ENCODE measurements at regions not wholly inside any gene's neighbourhood (a gene's known extent, or its start where the extent isn't known, plus 50 kb on each side); places are given as distances from the start of the nearest gene placed in this dataset.

DNA sequence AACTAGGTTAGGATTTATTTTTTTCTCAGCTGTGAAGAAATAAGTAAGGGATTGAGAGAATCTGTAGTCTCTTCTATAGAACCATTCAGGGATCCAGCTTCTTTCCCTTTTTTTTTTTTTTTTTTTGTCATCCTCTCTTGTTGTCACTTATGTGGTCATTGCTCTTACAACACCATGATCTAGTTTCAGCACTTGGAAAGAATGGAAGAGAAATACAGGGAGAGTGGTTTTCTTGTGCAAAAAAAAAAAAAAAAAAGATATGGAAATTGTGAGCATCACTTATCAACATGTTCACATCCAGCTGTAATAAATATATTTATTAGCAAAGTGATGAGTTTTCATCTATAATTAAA, 599.3 kb downstream of the SLC6A15 start:
- DNase-seq (ENCODE audit: low read depth in 2 of 3, low spot score in 2 of 3): no peak

GRCh38 chr12:84308211-84308610, 604.4 kb downstream of the SLC6A15 start:
- DNase-seq (ENCODE audit: low read depth in 2 of 3, low spot score in 2 of 3): no peak

DNA sequence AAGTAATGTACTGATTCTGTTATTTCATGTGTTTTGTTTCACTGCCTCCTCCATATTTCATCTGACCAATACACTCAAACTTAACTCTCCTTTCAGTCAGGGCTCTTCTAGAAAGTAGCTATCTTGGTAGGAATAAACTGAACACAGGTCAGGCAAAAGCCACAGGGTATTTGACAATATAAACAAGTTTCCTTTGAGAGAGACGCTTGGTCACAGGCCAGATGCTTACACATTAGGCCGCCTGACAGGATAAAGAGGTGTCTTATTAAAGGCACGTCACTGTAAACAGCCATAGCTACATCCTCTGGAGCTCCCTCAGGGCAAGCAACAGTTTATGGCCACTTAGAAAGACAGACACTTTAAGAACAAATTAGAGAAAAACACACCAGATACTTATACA, 607.5 kb downstream of the SLC6A15 start:
- no peak for DNase-seq (ENCODE audit: low read depth in 2 of 3, low spot score in 2 of 3)

- no peak for DNase-seq (ENCODE audit: low read depth in 2 of 3, low spot score in 2 of 3)
Observed at GRCh38 chr12:84294246-84294645, 618.4 kb downstream of the SLC6A15 start.

GRCh38 chr12:84290168-84290567, 622.4 kb downstream of the SLC6A15 start:
- no peak for DNase-seq (ENCODE audit: low read depth in 2 of 3, low spot score in 2 of 3)

DNA sequence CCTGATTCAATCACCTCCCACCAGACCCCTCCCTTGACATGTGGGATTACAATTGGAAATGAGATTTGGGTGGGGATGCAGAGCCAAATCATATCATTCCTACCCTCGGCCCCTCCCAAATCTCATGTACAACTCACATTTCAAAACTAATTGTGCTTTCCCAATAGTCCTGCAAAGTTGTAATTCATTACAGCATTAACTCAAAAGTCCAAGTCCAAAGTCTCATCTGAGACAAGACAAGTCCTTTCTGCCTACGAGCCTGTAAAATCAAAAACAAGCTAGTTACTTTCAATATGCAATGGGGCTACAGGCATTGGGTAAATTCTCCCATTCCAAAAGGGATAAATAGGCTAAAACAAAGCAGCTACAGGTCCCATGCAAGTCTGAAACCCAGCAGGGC, 634.6 kb downstream of the SLC6A15 start:
- DNase-seq (ENCODE audit: low read depth in 2 of 3, low spot score in 2 of 3): no peak

DNA sequence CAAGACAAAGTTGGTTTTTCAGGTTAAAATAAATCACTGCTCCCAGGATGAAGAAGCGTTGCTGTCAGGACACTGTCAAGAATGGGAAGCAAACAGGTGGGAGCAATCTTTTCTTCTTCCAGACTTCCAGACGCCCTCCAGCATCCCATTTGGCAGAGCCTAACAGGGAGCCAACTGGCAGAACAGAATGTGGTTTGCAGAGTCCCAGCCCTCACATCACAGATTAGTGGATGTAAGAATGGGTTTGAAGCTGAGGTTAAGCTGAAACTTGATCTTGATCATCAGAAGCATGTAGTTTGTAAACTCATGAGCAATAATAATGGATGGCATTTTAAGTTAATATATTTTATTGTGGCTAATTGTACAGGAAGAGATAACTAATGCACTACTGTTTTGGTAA, 636.4 kb downstream of the SLC6A15 start:
- DNase-seq (ENCODE audit: low read depth in 2 of 3, low spot score in 2 of 3): no peak

DNA sequence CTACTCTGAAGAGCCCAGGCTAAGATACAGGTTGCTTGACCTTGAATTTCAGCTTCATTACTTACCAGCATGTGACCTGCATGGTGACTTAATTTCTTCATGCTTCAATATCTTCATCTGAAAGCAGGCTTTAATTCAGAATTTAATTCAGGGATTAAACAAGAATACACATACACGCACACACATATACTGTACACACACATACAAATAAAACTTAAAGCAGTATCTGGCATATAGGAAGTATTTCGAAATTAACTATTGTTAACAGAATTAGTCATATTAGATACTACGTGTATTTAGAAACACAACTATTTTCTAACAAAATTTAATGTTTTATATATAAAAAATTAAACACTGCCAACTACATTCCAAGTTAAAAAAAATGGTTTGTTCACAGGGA, 640.3 kb downstream of the SLC6A15 start:
- DNase-seq (ENCODE audit: low read depth in 2 of 3, low spot score in 2 of 3): no peak

- DNase-seq (ENCODE audit: low read depth in 2 of 3, low spot score in 2 of 3): no peak
Observed at GRCh38 chr12:84270470-84271140, 642.0 kb downstream of the SLC6A15 start.

DNA sequence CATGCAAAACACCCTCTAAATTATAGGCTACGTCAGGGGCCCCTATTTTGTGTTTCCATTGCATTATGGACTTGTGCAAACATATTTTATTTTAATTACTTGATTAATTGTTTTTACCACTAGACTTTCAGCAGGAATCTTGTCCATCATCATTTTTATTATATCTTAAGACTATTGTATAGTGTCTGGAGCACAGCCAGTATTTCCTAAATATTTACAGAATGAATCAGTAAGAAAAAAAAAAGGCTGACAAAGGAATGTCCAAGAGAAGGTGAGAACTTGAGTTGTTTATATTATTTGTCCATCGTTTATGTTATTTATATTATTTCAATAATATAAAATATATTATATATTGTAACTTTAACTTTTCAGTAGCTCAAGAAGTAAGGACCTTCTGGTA, 664.7 kb downstream of the SLC6A15 start:
- no peak for DNase-seq (ENCODE audit: low read depth in 2 of 3, low spot score in 2 of 3)

DNA sequence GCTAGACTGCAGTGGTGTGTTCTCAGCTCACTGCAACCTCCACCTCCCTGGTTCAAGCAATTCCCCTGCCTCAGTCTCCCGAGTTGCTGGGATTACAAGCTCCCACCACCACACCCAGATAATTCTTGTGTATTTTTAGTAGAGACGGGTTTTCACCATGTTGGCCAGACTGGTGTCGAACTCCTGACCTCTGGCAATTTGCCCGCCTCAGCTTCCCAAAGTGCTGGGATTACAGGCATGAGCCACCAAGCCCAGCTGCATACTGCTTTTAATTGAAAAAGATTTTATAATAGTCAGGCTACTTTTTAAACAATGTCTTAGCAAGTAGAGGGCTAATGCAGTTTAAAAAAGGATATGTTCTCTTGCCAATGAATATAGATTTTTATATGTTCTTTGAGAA, 668.9 kb downstream of the SLC6A15 start:
- no peak for DNase-seq (ENCODE audit: low read depth in 2 of 3, low spot score in 2 of 3)

DNA sequence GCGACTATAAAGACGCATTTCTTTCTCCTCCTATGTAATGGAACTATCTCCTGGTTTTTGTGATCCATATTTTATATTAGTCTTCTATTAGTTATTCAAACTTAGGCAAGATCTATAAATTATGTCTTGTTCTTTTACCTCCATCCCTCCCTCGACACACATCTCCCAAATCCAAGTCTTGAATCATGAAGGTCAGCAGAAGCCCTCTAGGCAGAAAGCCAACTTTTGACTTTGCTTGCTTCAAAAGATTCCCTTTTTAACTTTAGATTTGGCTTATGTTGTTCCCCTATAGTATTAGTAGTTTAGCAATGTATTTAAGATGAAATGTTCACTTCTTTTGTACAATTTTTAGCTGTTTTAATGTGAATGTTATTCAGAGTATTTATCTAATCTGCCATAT, 689.8 kb downstream of the SLC6A15 start:
- DNase-seq (ENCODE audit: low read depth in 2 of 3, low spot score in 2 of 3): no peak

DNA sequence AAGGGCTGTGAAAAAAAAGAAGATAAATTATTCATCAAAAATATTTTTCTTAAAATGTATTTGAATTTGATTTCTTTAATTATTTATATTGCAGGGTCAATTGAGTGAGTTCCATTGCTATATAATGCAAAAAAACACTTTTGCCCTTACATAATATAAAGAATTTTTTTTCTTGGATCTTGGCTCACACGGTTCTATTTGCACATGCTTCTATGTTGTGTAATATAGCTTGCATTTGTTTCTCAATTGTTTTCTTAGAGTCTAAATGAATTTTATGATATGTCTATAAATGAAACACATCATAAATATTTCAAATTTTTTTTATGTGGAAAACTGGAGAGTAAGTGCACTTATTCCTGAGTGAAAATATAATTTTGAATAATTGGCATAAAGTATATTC, 694.2 kb downstream of the SLC6A15 start:
- no peak for DNase-seq (ENCODE audit: low read depth in 2 of 3, low spot score in 2 of 3)

GRCh38 chr12:84201976-84202375, 710.6 kb downstream of the SLC6A15 start:
- DNase-seq (ENCODE audit: low read depth in 2 of 3, low spot score in 2 of 3): no peak

- DNase-seq (ENCODE audit: low read depth in 2 of 3, low spot score in 2 of 3): no peak
Observed at GRCh38 chr12:84198294-84198946, 714.2 kb downstream of the SLC6A15 start.

- DNase-seq (ENCODE audit: low read depth in 2 of 3, low spot score in 2 of 3): no peak
Observed at GRCh38 chr12:84191779-84192178, 720.8 kb downstream of the SLC6A15 start.

DNA sequence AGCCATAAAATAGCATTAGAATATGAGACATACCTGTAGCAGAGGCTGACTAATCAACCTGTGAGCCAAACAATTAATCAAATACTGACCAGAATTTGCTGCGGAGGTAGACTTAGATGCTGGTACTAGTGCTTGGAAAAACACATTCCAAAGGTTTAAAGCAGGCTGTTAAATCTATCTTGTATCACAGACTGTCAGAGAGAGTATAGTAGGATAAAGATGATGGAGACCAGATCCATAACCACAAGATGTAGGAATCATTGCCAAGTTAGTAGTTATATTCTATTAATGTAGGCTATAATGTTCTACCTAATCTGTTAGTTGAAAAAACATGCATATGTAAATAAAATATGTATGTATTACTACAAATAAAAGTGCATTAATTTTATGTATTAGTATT, 726.2 kb downstream of the SLC6A15 start:
- no peak for DNase-seq (ENCODE audit: low read depth in 2 of 3, low spot score in 2 of 3)

DNA sequence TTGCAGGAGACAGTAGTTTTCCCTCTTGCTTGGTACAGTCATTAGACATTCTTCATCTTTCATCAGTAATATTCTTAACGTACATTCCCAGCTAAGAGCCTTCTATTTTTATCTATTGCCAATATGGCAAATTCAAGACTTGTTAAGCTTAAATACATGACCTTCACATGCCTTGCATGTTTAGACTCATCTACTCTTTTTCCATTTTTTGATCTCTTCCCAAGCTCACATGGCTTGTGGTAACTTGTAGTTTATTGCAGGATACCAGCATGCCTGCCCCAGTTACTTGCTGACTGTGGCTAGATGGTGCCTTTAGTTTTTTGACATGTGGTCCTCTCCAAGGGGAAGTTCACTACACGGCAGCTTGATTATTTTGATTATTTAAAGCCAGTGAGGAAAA, 729.0 kb downstream of the SLC6A15 start:
- no peak for DNase-seq (ENCODE audit: low read depth in 2 of 3, low spot score in 2 of 3)

GRCh38 chr12:84174115-84174514, 738.5 kb downstream of the SLC6A15 start:
- no peak for DNase-seq (ENCODE audit: low read depth in 2 of 3, low spot score in 2 of 3)

DNA sequence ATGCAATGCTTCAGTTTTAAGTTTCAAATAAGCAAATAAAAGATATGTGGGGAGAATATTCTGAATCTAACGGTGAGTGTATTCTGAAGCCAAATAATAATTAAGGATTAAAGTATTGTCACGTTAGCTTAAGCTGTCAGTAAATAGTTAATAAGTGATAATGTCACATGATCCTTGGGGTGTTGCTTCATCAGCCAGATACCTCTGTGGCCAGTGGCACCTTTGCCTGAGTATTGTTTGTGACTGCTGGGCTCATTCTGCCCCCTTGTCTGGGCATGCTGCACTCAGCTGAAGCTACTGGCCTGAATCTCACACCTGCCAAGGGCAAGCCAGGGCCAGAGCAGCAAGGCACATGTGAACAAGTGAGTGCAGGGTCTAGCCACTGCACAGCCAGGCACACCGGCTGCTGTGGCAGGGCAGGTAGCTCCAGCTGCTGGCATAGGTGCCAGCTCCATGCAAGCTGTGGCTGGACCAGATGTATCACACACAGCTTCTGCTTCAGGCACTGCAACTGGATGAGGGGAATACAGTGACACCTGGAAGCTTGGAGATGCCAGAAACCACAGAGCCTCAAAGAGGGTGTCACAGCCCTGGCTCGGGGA, 739.7 kb downstream of the SLC6A15 start:
- no peak for DNase-seq (ENCODE audit: low read depth in 2 of 3, low spot score in 2 of 3)

- DNase-seq (ENCODE audit: low read depth in 2 of 3, low spot score in 2 of 3): no peak
Observed at GRCh38 chr12:84166812-84167211, 745.8 kb downstream of the SLC6A15 start.

DNA sequence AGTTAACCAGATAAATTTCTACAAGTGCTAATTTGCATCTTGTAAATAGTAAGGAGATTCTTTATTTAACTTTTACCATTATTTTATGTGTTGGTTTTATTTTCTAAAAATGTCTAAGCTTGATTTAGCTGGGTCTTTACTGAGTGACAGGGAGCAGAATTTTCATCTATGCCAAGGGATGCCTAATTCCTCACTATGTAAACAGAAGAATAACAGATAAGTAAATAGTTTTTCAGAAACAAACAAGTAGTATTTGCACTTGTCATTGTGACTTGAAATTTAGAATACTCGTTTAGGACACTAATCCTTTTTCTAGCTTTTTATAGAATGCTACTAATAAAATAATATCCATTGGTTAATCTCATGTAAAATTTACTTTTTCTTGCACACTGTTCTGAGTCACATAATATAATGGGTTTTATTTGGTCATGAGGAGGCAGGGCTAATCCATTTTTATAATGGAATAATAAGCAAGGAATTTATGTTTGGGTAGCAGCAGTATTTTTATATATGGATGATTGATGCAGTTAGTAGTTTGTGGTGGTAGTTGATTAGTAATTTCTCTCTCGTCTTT, 746.5 kb downstream of the SLC6A15 start:
- DNase-seq (ENCODE audit: low read depth in 2 of 3, low spot score in 2 of 3): no peak
